Inflammatory macrophage treated with lipopolysaccharide for 4 hours (primary cell): ENCODE measurements at regions not wholly inside any gene's neighbourhood (a gene's known extent, or its start where the extent isn't known, plus 50 kb on each side); places are given as distances from the start of the nearest gene placed in this dataset.

Source experiments
- DNase-seq: peaks from one replicate; pipeline ENCODE4 v3.0.0-alpha.2; 2020

DNA sequence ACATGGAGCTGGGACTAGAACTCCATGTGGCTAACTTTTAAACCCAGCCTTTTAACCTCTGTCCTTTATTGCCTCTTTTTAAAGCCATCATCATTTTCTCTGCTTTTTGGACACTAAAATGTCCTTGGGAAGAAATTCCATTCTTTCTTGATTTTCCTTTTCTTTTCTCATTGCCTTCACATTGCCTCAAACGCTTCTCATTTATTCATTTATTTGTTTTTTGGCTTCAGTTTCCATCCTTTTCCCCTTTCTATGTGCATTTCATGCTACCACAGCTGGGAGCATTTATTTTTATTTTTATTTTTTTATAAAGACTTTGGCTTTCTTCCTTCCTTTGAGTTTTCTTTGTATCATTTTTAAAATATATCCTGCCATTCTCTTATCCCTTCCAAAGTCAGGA is 212.2 kb downstream of the DACT1 start:
- DNase-seq, result no peak

DNA sequence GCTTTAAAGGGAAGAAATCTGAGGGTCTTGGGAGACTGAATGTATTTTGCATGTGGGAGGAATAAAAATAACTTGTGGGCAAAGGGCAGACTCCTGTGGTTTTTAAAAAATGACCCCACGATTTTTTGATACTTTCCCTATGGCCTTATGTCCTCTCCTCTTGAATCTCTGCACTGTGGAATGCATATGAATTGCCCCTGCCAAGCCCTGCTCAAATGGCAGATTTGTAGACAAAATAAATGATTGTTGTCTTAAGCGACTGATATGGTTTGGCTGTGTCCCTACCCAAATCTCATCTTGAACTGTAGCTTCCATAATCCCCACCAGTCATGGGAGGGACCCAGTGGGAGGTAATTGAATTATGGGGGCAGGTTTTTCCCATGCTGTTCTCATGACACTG is 223.8 kb downstream of the DACT1 start:
- DNase-seq, result no peak

DNA sequence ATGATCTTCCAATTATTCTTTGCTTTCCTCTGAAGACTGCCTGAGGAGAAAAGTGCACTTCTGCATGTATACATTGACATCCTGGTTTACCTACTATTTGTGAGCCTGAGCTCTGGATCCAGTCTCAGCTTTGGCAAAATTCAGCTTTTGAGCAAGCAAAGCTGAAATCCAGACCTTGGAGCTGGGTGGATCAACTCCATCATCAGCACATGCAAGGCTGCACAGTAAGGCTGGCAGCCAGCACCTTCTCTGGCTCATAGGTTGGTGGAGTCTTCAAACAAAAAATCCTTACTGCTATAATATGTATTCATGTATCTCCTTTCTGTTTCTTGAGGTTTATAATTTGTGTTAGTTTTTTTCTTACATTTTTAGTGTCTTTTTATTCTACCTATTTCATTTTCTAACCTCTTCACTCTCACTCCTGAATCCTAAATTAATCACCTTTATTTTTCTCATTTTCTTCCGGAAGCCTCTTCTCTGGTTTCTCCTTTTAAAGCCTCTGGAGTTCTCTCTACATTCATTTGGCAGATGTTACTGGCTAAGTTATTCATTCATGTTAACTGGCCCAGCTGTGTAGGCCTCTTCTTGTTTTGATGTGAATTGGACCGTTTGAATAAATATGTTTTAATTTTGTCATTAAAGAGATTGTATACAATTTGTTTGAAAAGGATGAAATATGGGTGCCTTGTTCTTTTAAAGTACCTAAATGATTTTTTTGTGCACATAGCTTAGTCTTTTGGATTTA is 224.8 kb downstream of the DACT1 start:
- no peak for DNase-seq

DNA sequence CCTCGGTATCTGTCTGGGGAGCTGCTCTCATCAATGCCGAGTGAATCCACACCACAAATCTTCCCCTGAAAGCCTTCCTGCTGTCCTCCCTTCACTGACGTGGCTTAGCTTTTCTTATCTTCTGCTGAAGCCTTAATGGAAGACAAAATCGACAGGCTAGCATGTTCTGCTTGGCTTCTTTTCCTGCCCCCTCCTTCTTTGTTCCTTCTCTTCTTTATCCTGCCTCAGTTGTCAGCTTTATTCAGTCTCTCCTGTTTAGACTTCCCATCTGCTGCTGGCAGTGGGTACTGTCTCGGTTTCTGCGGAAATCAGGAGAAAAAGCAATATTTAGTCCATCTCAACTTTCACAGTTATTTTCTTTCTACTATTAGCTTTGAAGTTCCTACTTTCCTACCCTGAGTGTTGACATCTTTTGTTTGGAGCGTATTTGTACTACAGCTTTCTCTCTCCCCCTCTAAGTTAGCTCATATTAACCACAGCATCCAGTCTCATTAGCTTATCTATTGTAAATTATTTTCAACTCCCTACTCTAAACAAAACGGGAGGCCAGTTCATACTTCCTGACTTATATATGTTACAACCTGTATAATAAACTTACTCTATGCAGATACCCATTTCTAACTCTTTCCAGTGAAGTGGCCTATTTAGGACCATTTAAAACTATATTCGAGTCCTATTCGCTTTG is 226.0 kb downstream of the DACT1 start:
- DNase-seq, result no peak

DNA sequence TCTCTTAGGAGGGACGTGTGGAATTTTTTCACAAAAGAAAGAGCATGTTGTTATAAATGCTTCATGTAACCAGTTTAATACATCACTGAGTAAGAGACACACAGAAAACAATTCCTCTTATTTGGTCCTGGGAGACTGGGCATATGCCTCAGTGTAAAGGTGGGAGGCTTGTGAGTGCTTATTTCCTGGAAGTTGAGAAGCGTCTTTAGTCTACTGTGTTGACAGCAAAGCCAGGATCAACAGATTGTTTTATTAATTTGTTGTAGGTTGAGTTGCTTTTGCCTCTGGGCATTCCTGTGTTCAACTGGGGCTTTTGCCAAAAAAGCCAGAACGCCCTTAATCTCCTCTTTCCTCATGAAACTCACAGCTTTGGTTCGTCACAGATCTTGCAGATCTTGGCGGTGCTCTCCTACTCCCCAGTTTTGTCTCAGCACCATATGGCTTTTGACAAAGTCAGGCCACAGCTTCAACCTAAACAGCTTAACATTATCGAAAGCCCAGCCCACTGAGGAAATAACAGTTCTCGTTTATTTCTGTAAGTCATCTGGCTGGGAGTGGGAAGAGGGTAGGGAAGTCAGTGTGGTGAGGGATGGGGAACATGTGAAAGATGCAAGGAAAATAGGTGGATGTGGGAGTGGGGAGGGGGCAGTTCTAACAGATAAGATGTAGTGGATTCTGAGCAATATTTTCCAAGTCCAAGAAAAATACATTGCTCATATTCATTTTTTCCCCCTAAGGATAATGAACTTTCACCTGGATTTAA is 227.2 kb downstream of the DACT1 start:
- no peak for DNase-seq

DNA sequence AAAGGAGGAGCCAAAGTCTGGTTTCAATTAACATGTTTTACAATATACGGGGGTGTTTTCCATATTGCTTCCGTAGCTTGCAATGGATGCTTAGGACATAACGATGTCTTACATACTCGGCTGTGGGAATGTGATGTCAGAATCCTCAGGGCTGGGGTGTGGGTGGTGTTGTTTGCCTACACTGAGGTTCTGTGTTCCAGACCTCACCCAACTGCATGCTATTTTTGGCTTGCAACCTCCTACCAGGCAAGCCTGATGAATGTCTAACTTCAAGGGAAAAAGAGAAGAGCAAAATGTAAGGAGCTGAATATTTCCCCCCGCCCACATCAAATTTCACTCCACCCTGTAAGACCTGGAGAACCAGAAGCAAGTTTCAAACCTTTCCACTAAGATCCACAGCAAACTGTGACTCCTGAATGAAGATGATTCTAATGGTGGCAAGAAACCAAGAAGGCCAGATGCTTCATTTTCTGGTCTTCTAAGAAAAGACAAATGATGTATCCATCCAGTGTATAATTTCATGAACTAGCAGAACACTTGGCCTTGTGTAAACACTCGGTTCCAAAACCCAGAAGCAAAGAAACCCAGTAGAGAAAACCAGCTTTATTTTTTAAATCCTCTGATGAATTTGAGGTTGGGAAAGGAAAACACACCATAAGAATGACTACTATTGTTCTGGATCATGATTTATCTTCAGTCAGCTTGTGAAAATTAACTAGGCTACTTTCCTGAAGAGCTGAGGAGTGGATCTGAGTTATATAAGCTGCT is 227.9 kb downstream of the DACT1 start:
- peak; percentile 18 for DNase-seq

DNA sequence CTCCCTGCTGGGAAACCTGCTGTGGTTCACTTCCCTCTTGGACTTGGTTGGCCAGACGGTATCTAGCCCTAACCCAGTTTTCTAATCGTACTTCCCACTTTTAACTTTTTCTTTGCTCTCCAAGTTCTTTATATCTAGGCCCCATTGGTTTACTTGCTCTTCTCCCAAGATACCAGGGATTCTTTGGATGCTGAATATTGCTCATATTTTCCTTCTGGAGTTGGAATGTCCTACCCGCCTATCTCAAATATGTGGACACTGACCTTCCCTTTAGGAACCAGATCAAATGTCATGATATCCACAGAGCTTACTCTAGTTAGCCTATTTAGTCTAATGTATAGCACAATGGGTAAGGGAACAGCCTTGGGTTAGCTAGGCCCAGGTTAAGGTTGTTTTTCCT is 228.6 kb downstream of the DACT1 start:
- peak; percentile 11 for DNase-seq

DNA sequence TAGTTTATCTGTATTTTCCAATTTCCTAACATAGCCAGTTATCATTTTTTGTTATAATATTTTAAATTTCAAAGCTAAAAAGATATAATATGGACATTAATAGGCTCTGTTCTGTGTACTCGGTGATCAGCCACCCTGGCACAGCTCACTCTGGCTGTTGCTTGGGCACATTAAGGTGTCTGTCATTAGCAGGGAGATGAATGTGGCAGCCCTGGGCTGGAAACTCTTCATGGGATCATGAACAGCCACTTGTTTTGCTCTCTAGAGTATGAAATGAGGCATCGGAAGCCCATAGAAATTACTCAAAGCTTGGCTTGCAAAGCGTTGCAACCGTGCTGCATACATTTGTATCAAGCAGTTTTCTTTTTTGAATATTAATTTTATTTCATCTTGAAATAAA is 233.2 kb downstream of the DACT1 start:
- DNase-seq, result no peak

DNA sequence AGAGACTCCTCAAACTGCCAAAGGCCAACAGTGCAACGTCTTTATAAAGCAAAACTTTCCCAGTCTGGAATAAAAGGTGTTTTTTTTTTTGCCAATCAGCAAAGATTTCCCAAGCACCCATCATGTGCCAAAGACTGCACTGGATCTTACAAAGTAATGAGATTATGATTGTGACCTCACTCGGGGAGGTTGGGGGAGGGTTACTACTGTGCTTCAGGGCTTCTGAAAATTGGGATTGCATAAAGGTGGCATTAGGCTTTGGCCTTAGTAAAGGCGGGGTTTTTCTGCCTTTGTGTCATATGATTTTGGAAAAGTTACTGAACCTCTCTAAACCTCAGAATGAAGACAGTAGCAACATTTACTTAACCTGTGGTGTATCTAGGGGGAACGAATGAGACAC is 233.8 kb downstream of the DACT1 start:
- DNase-seq, result no peak

DNA sequence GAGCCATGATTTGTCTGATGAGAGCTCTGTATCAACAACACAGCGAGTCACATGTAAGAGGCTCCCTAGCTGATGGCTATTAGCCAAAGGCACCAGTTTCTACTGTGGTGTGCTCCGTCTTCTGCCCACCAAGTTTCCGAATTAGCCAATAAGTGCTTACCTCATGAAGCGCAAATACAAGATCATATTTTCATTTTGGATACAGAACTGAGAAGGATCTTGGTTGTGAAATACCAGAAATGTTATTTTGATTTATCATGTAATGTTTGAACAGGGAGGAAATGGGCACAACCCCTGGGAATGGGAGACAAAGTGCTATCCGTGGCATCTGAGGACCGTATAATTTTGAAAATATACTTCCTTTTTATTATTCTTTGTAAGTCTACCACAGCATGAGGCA is 234.3 kb downstream of the DACT1 start:
- peak; percentile 42 for DNase-seq

DNA sequence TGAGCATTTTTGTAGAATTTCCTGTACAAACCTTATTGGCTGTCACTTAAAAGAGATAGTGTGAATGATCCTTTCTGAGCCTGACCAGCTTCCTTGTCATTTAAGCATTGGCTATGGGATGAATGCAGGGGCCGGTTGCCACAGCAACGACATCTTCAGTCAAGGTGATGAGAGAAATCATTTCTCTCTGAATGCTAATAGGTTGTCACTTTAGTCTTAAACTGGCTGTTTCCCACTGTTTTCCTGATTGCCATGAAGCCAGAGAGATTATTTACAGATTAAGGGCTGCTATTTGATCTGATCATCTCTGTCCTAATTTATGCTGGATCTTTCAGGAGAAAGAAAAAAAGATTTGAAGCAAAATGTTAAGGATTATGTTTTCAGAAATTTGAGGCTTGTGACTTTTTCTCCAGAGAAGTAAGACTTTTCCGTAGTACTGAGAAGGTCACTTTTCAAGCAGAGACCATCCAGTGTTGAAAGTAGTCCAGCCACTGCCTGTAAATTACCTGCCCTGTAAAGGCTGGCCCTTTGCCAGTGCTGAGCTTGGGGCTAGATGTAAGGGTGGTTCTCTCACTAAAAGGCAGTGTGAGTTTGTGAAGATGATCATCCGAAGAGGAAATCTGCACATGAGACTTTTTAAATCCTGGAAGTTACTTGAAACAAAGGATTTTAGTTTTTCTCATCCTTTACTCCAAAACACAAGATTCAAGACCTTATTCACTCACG is 235.6 kb downstream of the DACT1 start:
- DNase-seq, result no peak

DNA sequence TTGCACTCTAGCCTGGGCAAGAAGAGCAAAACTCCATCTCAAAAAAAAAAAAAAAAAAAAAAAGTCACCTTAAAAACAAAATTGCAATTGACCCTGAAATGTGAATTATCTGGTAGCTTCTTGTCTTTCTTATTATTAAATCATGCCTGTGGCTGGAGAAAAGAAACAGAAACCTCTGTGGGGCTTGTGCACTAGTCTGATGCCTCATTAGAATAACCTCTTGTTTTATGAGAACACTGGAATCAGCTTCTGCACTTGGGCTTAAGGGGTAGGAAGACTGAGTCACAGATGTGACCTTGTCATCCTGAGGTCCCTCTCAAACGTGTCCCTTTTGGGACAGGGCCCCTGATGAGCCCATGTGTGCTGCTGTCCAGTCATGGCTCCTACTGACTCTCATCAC is 237.9 kb downstream of the DACT1 start:
- no peak for DNase-seq

DNA sequence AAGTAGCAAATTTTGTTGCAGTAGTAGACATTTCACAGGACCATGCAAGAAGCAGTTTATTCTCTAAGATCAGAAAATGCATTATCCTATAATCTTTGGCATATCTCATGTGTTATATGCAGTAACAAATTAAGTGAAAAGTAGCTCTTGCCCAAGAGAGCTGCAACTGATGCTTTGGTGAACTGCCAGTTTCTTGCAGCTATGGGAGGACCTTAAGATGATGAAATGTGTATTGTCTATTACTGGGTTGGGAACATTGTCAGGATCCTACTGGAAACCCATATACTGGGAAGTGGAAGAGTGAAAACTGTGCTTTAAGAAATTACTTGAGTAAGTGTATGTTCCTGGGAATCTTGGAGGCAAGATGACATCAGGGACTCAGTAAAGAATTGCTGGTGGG is 238.8 kb downstream of the DACT1 start:
- DNase-seq, result no peak

DNA sequence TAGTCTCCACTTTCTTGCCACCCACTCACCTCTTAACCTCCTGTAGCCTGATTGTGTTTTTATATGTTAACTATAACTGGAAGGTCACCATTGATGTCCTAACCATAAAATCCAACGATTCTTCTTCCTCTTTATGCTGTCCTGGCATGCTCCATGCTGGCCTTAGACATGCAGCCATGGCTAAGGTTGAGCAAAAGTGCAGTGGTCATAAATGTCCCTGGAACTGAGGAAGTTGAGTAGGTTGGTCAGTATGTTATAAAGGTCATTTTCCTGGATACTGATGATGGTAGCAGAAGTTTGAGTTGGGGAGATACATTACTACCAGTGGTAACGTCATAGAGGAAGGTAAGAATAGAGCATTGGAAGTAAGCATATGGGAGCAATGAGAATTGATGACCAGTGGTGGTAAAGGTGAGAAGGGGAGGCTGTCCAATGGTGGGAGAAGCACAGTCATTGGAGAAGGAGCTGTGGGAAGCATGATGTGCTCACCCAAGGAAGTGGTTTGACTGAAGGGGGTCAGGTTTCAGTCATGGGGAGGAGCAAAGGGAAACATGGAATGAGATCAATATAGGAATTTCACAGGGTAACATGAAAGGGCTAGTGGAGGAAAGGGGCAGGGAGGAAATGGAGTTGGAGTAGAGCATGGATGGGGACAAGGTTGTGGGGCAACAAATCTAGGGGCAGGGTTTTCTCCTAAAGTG is 240.8 kb downstream of the DACT1 start:
- no peak for DNase-seq

DNA sequence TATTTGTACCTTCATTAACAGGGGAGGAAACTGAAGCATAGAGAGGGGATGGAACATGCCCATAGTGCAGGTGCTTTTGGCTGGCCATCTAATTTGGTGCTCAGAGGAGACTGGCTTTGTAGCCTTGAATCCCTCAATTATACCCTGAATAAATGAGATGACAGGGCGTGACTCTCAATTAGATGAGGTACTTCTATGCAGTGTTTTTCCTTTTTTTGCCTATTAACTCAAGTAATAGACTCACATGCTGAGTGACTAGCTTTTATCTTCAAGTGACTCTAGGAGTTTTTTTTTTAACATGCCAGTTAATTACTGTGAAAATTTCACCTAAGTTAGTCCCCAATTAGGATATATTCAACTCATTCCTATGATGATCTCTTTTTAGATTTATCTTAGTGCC is 243.7 kb downstream of the DACT1 start:
- no peak for DNase-seq

DNA sequence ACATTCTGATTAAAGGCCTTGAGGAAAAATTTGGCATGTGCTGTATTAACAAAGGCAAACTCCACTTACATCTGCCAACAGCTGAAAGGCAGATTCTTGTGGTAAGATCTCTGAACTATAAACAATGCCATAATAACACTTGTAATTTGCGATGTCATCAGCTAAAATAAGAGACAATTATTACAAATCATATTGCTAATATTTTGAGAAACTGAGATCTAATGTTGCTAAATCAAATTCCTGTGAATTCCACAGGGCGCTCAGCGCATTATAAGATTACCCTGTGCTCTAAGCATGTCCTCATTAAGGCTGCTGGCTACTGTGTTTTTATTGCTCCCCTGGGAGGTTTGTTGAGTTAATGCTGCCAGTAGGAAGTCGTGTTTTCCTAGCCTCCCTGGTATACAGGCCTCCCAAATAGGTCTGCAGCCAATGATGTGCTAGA is 244.8 kb downstream of the DACT1 start:
- DNase-seq, result no peak

DNA sequence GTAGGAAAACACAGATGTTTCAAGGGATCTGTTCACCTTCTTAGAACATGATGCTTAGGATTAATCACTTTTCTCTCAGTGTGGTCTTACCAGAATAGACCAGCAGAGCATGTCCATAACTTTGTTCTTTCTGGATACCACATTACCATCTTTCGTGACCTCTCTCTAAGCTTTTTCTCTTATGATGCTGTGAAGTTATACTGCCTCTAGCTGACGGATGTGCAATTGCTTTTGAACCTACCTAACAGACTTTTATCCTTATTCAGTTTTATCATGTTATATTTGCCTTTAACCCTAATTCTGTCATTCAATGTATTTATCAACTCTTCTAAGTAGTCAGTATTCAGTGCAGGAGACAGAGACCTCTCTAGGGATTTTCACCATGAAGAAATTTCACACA is 246.7 kb downstream of the DACT1 start:
- DNase-seq, result no peak

DNA sequence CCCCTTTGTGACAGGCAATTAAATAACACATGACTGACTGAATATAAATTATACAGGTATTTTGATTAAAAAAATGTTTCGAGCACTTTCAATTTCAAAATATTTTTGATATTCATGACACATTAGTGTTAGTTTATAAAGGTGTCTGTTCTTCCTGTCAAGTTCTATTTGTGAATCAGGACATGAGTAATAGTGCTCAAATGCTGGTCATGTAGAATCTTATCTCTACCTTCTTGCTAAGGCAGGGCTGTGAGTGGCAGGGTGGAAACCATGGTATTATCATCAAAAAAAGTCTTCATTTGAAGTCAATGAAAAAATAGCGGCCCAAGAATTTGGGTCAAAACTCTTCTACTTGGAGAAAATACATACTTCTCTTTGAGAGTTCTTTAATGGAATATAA is 250.2 kb downstream of the DACT1 start:
- DNase-seq, result no peak

DNA sequence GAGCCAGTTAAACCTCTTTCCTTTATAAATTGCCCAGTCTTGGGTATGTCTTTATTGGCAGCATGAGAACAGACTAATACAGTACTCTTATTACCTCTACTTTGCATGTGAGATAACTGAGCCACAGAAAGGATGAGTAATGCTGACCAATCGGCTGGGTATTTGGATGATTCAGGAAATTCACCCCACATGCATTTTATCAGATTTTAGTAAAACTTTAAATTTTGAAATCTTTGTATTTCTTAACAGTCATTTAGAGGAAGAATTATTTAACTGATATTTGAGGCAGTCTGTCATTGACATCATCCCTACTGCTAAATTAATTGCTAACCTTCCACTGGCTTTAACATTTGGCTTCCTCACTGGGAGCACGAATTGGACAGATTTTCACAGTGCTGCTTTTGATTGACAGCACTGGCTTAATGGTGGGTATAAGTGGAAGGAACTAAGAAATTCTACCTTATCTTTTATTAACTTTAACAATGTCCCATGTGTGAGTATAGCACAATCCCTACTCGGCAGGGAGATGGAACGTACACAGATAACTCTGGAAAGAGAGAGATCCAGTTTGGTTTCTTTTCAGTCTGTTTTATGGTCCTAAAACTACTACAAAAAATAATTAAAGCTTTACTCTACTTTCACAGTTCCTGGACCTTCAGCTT is 261.0 kb downstream of the DACT1 start:
- DNase-seq, result peak; percentile 13

DNA sequence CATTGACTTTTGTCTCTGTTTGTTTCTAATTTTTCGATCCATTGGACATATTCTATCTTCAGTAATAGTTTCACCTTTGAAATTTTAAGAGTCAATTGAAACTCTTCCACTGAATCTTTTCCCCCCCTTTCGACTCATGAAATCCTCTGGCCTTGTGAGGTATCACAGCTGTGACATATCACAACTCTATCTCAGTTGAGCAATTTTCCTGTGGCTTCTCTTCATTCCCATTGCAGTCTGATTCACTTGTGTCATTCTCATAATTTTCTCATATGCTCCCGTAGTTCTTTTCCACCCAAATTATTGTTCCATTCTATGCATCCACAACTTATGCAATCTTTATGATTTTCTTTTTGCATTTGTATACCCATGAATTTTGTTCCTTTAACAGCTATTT is 261.6 kb downstream of the DACT1 start:
- no peak for DNase-seq

DNA sequence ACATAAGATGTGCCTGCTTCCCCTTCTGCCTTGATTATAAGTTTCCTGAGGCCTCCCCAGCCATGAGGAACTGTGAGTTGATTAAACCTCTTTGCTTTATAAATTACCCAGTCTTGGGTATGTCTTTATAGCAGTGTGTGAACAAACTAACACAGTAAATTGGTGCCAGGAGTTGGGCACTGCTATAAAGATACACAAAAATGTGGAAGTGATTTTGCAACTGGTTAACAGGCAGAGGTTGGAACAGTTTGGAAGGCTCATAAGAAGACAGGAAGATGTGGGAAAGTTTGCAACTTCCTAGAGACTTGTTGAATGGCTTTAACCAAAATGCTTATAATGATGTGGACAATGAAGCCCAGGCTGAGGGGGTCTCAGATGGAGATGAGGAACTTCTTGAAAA is 264.1 kb downstream of the DACT1 start:
- DNase-seq, result no peak
